Inflammatory macrophage treated with lipopolysaccharide for 1 hour (primary cell): ENCODE measurements at regions not wholly inside any gene's neighbourhood (a gene's known extent, or its start where the extent isn't known, plus 50 kb on each side); places are given as distances from the start of the nearest gene placed in this dataset.
A peak's percentile ranks its signal among the peaks of the same experiment; 100 is the strongest.

Experiments used
- DNase-seq, 2 donors: peaks; one replicate each; pipeline ENCODE4 v3.0.0-alpha.2; 2020 to 2022

- DNase-seq, result no peak
Measured at GRCh38 chr1:208421486-208421885, 177.3 kb upstream of the PLXNA2 start.

- peak; percentile 23 to 62 for DNase-seq
Measured at GRCh38 chr1:208423526-208423925, 179.3 kb upstream of the PLXNA2 start.

- DNase-seq, result no peak
Measured at GRCh38 chr1:208425096-208425495, 180.9 kb upstream of the PLXNA2 start.

GRCh38 chr1:208430220-208430619, 186.0 kb upstream of the PLXNA2 start:
- DNase-seq, result no peak

GRCh38 chr1:208431721-208432120, 187.5 kb upstream of the PLXNA2 start:
- no peak for DNase-seq

- no peak for DNase-seq
Measured at GRCh38 chr1:208432346-208432745, 188.2 kb upstream of the PLXNA2 start.

GRCh38 chr1:208433086-208433485, 188.9 kb upstream of the PLXNA2 start:
- no peak for DNase-seq

GRCh38 chr1:208433971-208434370, 189.8 kb upstream of the PLXNA2 start:
- no peak for DNase-seq

- peak in 1 of 2 donors; percentile 2 for DNase-seq
Measured at GRCh38 chr1:208437401-208437800, 193.2 kb upstream of the PLXNA2 start.

- no peak for DNase-seq
Measured at GRCh38 chr1:208438112-208438699, 194.0 kb upstream of the PLXNA2 start.

GRCh38 chr1:208445758-208446203, 201.6 kb upstream of the PLXNA2 start:
- DNase-seq, result no peak

- no peak for DNase-seq
Measured at GRCh38 chr1:208446271-208446691, 202.1 kb upstream of the PLXNA2 start.

GRCh38 chr1:208448425-208448824, 204.2 kb upstream of the PLXNA2 start:
- no peak for DNase-seq

GRCh38 chr1:208449951-208450350, 205.8 kb upstream of the PLXNA2 start:
- DNase-seq, result no peak

- no peak for DNase-seq
Measured at GRCh38 chr1:208450958-208451357, 206.8 kb upstream of the PLXNA2 start.

GRCh38 chr1:208455821-208456220, 211.6 kb upstream of the PLXNA2 start:
- DNase-seq, result no peak

GRCh38 chr1:208456487-208456886, 212.3 kb upstream of the PLXNA2 start:
- DNase-seq, result no peak

GRCh38 chr1:208460823-208461222, 216.6 kb upstream of the PLXNA2 start:
- no peak for DNase-seq

- peak in 1 of 2 donors; percentile 16 for DNase-seq
Measured at GRCh38 chr1:208461680-208462079, 217.5 kb upstream of the PLXNA2 start.

- no peak for DNase-seq
Measured at GRCh38 chr1:208462761-208463160, 218.6 kb upstream of the PLXNA2 start.

GRCh38 chr1:208465266-208465665, 221.1 kb upstream of the PLXNA2 start:
- DNase-seq, result no peak

GRCh38 chr1:208465786-208466590, 221.8 kb upstream of the PLXNA2 start:
- DNase-seq, result no peak

GRCh38 chr1:208467151-208467780, 223.1 kb upstream of the PLXNA2 start:
- no peak for DNase-seq

GRCh38 chr1:208475449-208475848, 231.3 kb upstream of the PLXNA2 start:
- DNase-seq, result no peak
